ENCODE measurements at regions not wholly inside any gene's neighbourhood (a gene's known extent, or its start where the extent isn't known, plus 50 kb on each side); places are given as distances from the start of the nearest gene placed in this dataset.
"Not testable (repeated sequence)": the region's sequence is repeated elsewhere in the genome, so short reads cannot be mapped to it uniquely, and the experiment has no call there.

- TF ChIP-seq CTCF, POLR2A (IDR thresholded peaks at IDR 0.05): not testable (repeated sequence)
Measured at GRCh38 chr7:73193991-73194390, 108.2 kb upstream of the SPDYE9 start.
